ENCODE measurements at regions not wholly inside any gene's neighbourhood (a gene's known extent, or its start where the extent isn't known, plus 50 kb on each side); places are given as distances from the start of the nearest gene placed in this dataset.

- TF ChIP-seq ZNF281 (CRISPR knock-in tag; IDR thresholded peaks at IDR 0.05) (no peak), ATF6 (CRISPR knock-in tag; IDR thresholded peaks at IDR 0.05) (no peak)
Observed at GRCh38 chr16:25416002-25416401, 158.4 kb upstream of the ZKSCAN2 start (continued).

GRCh38 chr16:25413975-25414374, 156.3 kb upstream of the ZKSCAN2 start:
- no peak overlapping the region for H3K4me3 Mint-ChIP-seq
- DNase-seq (ENCODE audit: low spot score) = no peak
- CTCF ChIA-PET = no interaction called here

GRCh38 chr16:25413133-25413532, 155.5 kb upstream of the ZKSCAN2 start:
- no peaks in the 10 kb centered on the region for H3K27me3 Mint-ChIP-seq (ENCODE audit: low read depth)
- H3K27ac Mint-ChIP-seq = no peak overlapping the region
- H3K4me3 Mint-ChIP-seq = no peak overlapping the region
- H3K9me3 Mint-ChIP-seq = no peaks in the 10 kb centered on the region
- H3K36me3 Mint-ChIP-seq = no peaks in the 10 kb centered on the region
- POLR2A ChIA-PET = no interaction called here
- no peak for DNase-seq (ENCODE audit: low spot score)
- CTCF ChIA-PET = no interaction called here
- no peak for ATAC-seq
- peaks cover 19% of the 10 kb centered on the region for H3K4me1 Mint-ChIP-seq
- TF ChIP-seq ATF2 (CRISPR knock-in tag; IDR thresholded peaks at IDR 0.05; ENCODE audit: borderline replicate concordance, low read depth) (no peak), ZSCAN18 (CRISPR knock-in tag; IDR thresholded peaks at IDR 0.05) (no peak), IRF1 (CRISPR knock-in tag; IDR thresholded peaks at IDR 0.05) (no peak), ARID4B (CRISPR knock-in tag; IDR thresholded peaks at IDR 0.05; ENCODE audit: borderline replicate concordance) (no peak), HMGA2 (CRISPR knock-in tag; IDR thresholded peaks at IDR 0.05) (no peak)

More at GRCh38 chr16:25413975-25414374, 156.3 kb upstream of the ZKSCAN2 start:
- POLR2A ChIA-PET = no interaction called here
- H3K4me1 Mint-ChIP-seq = peaks cover 19% of the 10 kb centered on the region
- ATAC-seq = no peak
- TF ChIP-seq KAT7 (CRISPR knock-in tag; IDR thresholded peaks at IDR 0.05; ENCODE audit: borderline replicate concordance) (no peak), ARID4B (CRISPR knock-in tag; IDR thresholded peaks at IDR 0.05; ENCODE audit: borderline replicate concordance) (no peak), FOXP1 (CRISPR knock-in tag; IDR thresholded peaks at IDR 0.05; ENCODE audit: borderline replicate concordance) (no peak), OVOL2 (CRISPR knock-in tag; IDR thresholded peaks at IDR 0.05; ENCODE audit: borderline replicate concordance) (no peak), ZNF671 (CRISPR knock-in tag; IDR thresholded peaks at IDR 0.05) (no peak), NFE2L1 (CRISPR knock-in tag; IDR thresholded peaks at IDR 0.05) (no peak)
- no peaks in the 10 kb centered on the region for H3K36me3 Mint-ChIP-seq
- no peak overlapping the region for H3K27ac Mint-ChIP-seq
- no peaks in the 10 kb centered on the region for H3K9me3 Mint-ChIP-seq
- H3K27me3 Mint-ChIP-seq (ENCODE audit: low read depth) = no peaks in the 10 kb centered on the region

Data from WTC11 (cell line).